ENCODE measurements at regions not wholly inside any gene's neighbourhood (a gene's known extent, or its start where the extent isn't known, plus 50 kb on each side); places are given as distances from the start of the nearest gene placed in this dataset.

DNA sequence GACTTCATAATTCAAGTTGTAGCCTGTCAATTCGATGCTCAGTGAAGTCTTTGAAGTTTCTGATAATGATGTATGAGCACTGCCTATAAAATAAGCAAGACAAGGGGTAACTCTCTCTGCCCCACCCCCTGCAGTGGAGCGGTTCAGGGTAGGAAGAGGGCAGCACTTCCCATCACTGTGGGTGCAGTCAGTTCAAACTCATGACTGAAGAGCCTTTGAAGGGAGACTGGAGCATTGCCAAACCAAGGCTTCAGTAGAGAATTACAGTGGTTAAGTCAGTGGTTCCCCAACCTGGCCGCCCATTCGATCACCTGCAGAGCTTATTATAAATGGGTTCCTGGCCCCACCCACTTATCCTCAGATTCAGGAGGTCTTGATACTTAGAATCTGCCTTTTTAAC is 190.6 kb downstream of the SHQ1 start:
- Histone ChIP-seq H3K36me3 (no peaks in the 10 kb centered on the region), H3K27ac (no peak overlapping the region), H3K4me3 (no peak overlapping the region), H3K4me1 (peaks cover 0 to 15% (median 6%) of the 10 kb centered on the region in 4 donors), H3K9me3 (no peaks in the 10 kb centered on the region), H3K27me3 (peaks cover 0 to 17% of the 10 kb centered on the region in 2 donors)
- WGBS, 2 donors = 64 to 65% methylated on average over 4 of the region's 4 CpGs
- DNase-seq (ENCODE audit: low spot score in 2 of 2) = no peak
- no peak for TF ChIP-seq POLR2A (IDR thresholded peaks at IDR 0.05)
- no peak for TF ChIP-seq EP300 (IDR thresholded peaks at IDR 0.05)
- TF ChIP-seq, protein P1, sequence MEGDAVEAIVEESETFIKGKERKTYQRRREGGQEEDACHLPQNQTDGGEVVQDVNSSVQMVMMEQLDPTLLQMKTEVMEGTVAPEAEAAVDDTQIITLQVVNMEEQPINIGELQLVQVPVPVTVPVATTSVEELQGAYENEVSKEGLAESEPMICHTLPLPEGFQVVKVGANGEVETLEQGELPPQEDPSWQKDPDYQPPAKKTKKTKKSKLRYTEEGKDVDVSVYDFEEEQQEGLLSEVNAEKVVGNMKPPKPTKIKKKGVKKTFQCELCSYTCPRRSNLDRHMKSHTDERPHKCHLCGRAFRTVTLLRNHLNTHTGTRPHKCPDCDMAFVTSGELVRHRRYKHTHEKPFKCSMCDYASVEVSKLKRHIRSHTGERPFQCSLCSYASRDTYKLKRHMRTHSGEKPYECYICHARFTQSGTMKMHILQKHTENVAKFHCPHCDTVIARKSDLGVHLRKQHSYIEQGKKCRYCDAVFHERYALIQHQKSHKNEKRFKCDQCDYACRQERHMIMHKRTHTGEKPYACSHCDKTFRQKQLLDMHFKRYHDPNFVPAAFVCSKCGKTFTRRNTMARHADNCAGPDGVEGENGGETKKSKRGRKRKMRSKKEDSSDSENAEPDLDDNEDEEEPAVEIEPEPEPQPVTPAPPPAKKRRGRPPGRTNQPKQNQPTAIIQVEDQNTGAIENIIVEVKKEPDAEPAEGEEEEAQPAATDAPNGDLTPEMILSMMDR (IDR thresholded peaks at IDR 0.05) = no peak

DNA sequence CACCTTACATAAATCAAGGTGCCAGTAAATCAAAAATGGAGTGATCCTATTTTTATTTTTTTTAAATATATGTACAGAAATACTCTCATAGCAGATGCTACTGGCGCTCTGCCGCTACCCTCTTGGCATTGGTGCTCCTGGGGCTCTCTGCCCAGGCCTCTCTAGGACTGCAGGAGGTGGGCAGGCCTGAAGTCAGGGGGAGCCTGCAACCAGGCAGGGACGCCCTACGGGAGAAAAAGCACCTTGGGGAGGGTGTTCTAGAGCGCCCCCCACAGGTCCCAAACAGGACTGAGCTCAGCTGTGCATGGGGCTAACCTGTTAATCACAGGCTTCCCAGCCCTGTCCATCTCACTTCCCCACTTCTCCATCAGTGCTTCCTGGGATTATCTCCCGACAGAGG is 192.5 kb downstream of the SHQ1 start:
- H3K27ac ChIP-seq = no peak overlapping the region
- peaks cover 0 to 12% (median 6%) of the 10 kb centered on the region in 4 donors for H3K4me1 ChIP-seq
- TF ChIP-seq, protein P1 (IDR thresholded peaks at IDR 0.05) = no peak
- TF ChIP-seq POLR2A (IDR thresholded peaks at IDR 0.05) (no peak), EP300 (IDR thresholded peaks at IDR 0.05) (no peak)
- H3K36me3 ChIP-seq = no peaks in the 10 kb centered on the region
- H3K4me3 ChIP-seq = no peak overlapping the region
- H3K9me3 ChIP-seq = no peaks in the 10 kb centered on the region
- 82 to 84% methylated on average over 6 of the region's 6 CpGs for WGBS, 2 donors
- no peak for DNase-seq (ENCODE audit: low spot score in 2 of 2)
- H3K27me3 ChIP-seq = peaks cover 0 to 17% of the 10 kb centered on the region in 2 donors

DNA sequence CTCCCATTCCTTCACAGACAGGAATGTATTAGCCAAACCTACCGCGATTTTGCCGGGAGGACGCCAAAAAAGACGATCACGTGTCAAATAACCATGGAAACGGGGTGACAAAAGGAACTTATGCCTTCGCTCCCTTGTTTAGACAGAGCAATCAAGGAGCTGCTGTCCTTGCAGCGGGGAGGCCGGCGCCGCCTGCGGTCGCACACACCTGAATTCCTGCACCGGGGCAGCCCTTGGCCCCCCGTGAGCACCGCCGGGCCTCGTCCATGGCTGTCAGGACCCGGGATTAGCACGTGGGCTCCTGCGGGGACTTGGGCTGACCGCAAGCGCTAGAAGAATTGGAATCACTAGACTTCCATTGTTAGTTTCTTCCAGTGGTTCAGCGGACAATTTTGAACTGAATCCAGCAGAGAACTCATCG is 193.1 kb downstream of the SHQ1 start:
- Histone ChIP-seq H3K36me3 (no peaks in the 10 kb centered on the region), H3K4me3 (peak overlapping the region; percentile 5 to 37 (median 16)), H3K27ac (no peak overlapping the region), H3K9me3 (no peaks in the 10 kb centered on the region), H3K27me3 (peaks cover 0 to 17% of the 10 kb centered on the region in 2 donors), H3K4me1 (peaks cover 0 to 11% (median 6%) of the 10 kb centered on the region in 4 donors)
- TF ChIP-seq EP300 (IDR thresholded peaks at IDR 0.05) (no peak), POLR2A (IDR thresholded peaks at IDR 0.05) (no peak)
- TF ChIP-seq, protein P1 (IDR thresholded peaks at IDR 0.05) = no peak
- DNase-seq (ENCODE audit: low spot score in 2 of 2) = no peak
- WGBS, 2 donors = 4 to 9% methylated on average over 18 to 26 of the region's 26 CpGs

DNA sequence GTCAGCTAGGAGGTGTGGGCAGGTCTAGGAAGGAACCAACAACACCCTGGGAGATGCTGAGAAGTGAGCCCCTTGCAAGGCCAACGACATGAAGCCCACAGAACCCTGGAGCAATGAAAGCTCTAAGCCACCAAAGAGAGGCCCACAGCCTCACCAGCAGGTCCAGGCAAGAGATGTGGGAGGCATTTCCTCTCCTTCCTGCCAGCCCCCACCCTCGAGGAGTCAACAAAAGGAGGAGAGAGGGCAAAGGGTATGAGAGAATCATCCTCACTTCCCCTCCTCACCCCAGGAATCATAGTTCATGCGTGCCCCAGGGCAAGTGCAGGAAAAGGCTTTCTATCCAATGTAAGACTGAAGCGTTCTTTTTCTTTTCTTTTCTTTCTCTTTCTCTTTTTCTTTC is 195.8 kb downstream of the SHQ1 start:
- no peak overlapping the region for H3K27ac ChIP-seq
- peaks cover 0 to 11% (median 6%) of the 10 kb centered on the region in 4 donors for H3K4me1 ChIP-seq
- WGBS, 2 donors = 59 to 63% methylated on average over 4 of the region's 4 CpGs
- no peaks in the 10 kb centered on the region for H3K36me3 ChIP-seq
- no peak for TF ChIP-seq EP300 (IDR thresholded peaks at IDR 0.05)
- TF ChIP-seq, protein P1 (IDR thresholded peaks at IDR 0.05) = no peak
- TF ChIP-seq POLR2A (IDR thresholded peaks at IDR 0.05) = no peak
- no peak overlapping the region for H3K4me3 ChIP-seq
- H3K27me3 ChIP-seq = peaks cover 0 to 17% of the 10 kb centered on the region in 2 donors
- no peak for DNase-seq (ENCODE audit: low spot score in 2 of 2)
- no peaks in the 10 kb centered on the region for H3K9me3 ChIP-seq

DNA sequence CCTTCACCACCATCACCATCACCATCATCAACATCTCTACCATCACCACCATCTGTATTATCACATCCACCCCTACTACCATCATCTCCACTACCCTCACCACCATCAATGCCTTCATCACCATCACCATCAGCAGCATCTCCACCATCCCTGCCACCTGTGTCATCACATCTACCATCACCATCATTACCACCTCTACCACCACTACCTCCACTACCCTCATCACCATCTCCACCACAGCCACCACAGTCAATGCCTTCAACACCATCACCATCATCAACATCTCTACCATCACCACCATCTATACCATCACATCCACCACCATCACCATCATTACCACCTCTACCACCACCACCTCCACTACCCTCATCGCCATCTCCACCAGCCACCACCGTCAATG is 196.7 kb downstream of the SHQ1 start:
- Histone ChIP-seq H3K27me3 (peaks cover 0 to 15% of the 10 kb centered on the region in 2 donors), H3K9me3 (no peaks in the 10 kb centered on the region), H3K36me3 (no peaks in the 10 kb centered on the region), H3K4me3 (no peak overlapping the region), H3K27ac (no peak overlapping the region), H3K4me1 (peaks cover 0 to 11% (median 6%) of the 10 kb centered on the region in 4 donors)
- DNase-seq (ENCODE audit: low spot score in 2 of 2) = no peak
- WGBS, 2 donors = 93% methylated on average over 2 of the region's 2 CpGs
- no peak for TF ChIP-seq EP300 (IDR thresholded peaks at IDR 0.05)
- no peak for TF ChIP-seq POLR2A (IDR thresholded peaks at IDR 0.05)
- TF ChIP-seq, protein P1 (IDR thresholded peaks at IDR 0.05) = no peak
